Spleen (tissue), 11 donors: ENCODE measurements at regions not wholly inside any gene's neighbourhood (a gene's known extent, or its start where the extent isn't known, plus 50 kb on each side); places are given as distances from the start of the nearest gene placed in this dataset.

Source experiments
- DNase-seq: peaks from one replicate; pipeline ENCODE4 v3.0.0-alpha.2; 2020
- H3K27ac ChIP-seq, 8 donors: fragments of 200-600 bp; sonication (generic) in 7 of 8; 1 replicate in 4 of 8; 2 replicates in 4 of 8; pipeline versions ENCODE4 v1.5.0 to v1.8.0; 2016 to 2021; ENCODE audit warnings: inconsistent platforms in 4 of 8, mild to moderate bottlenecking in 4 of 8, moderate library complexity in 1 of 8
- H3K27me3 ChIP-seq, 7 donors: fragments of 200-600 bp; sonication (generic) in 6 of 7; replicated peaks in 1 of 7; 1 replicate in 4 of 7; 2 replicates in 3 of 7; pipeline versions ENCODE4 v1.5.0 to v1.8.0; 2016 to 2021; ENCODE audit warnings: inconsistent platforms in 3 of 7, mild to moderate bottlenecking in 1 of 7
- H3K36me3 ChIP-seq, 6 donors: fragments of 200-600 bp; sonication (generic) in 5 of 6; 1 replicate in 4 of 6; 2 replicates in 2 of 6; pipeline versions ENCODE4 v1.5.0 to v1.8.0; 2016 to 2021; ENCODE audit warnings: inconsistent platforms in 2 of 6
- H3K4me1 ChIP-seq, 6 donors: fragments of 200-600 bp; sonication (generic) in 5 of 6; 1 replicate in 3 of 6; 2 replicates in 3 of 6; pipeline versions ENCODE4 v1.5.0 to v1.8.0; 2016 to 2021; ENCODE audit warnings: inconsistent platforms in 3 of 6
- H3K4me3 ChIP-seq, 8 donors: fragments of 200-600 bp; sonication (generic) in 7 of 8; 1 replicate in 4 of 8; 2 replicates in 4 of 8; pipeline versions ENCODE4 v1.5.0 to v1.8.0; 2016 to 2021; ENCODE audit warnings: inconsistent platforms in 4 of 8, mild to moderate bottlenecking in 4 of 8, moderate library complexity in 2 of 8
- H3K9me3 ChIP-seq, 8 donors: fragments of 200-600 bp; sonication (generic) in 7 of 8; 1 replicate in 4 of 8; 2 replicates in 4 of 8; pipeline versions ENCODE4 v1.5.0 to v1.8.0; 2016 to 2021; ENCODE audit warnings: inconsistent platforms in 4 of 8
- POLR2A ChIP-seq, 3 donors: fragments of 450-650 bp; IDR thresholded peaks; one replicate each; pipeline ENCODE4 v1.5.1; 2017; ENCODE audit warnings: antibody characterized with exemption in 3 of 3, mild to moderate bottlenecking in 1 of 3
- POLR2AphosphoS5 ChIP-seq, 3 donors: sonication (generic); formaldehyde crosslinking; IDR thresholded peaks; one replicate each; pipeline ENCODE4 v1.5.1; 2017; ENCODE audit warnings: antibody characterized with exemption in 3 of 3
- WGBS, 5 donors: extraction: QIAGEN DNeasy Blood & Tissue Kit in 3 of 5; methylation state at CpG; one replicate each; pipeline versions ENCODE4 v1.1.5 to v1.1.7; 2013 to 2018; 5-methylcytosine and 5-hydroxymethylcytosine counted together
- intact Hi-C: fragments of 100-400 bp; cut with DNase I; formaldehyde crosslinking; loops from one replicate; pipeline ENCODE4 v1.15.0; 2023; ENCODE audit warnings: low total_unique reads
- TF ChIP-seq, protein P1 (sequence below), 11 experiments: fragments of 200-600 bp in 7 of 11; fragments of 450-650 bp in 4 of 11; sonication (generic) in 4 of 11; IDR thresholded peaks in 8 of 11; conservative IDR thresholded peaks in 3 of 11; 1 replicate in 7 of 11; 2 replicates in 4 of 11; pipeline versions ENCODE4 v1.4.0 to v1.8.0; 2016 to 2021; ENCODE audit warnings: antibody characterized with exemption in 11 of 11, inconsistent platforms in 4 of 11, mild to moderate bottlenecking in 1 of 11
- donor health status: healthy with polysubstance abuse.
- donor health status: DM: no; HTN: no; CAD: no; lungs with moderate emphysema.
- donor health status: DM: no; HTN: no; CAD: no.
- donor health status: Bipolar disorder and iron deficiency.
- donor health status: healthy.
- donor health status: DM: no; HTN: no; CAD: no.
- donor health status: DM: yes; HTN: yes; CAD: no.

- no peak for DNase-seq
- Histone ChIP-seq H3K27ac (no peak overlapping the region), H3K27me3 (peaks cover 0 to 13% (median 0%) of the 10 kb centered on the region in 7 donors), H3K36me3 (no peaks in the 10 kb centered on the region), H3K4me3 (no peak overlapping the region), H3K9me3 (peaks cover 0 to 31% (median 24%) of the 10 kb centered on the region in 8 donors), H3K4me1 (no peaks in the 10 kb centered on the region)
- TF ChIP-seq, protein P1, sequence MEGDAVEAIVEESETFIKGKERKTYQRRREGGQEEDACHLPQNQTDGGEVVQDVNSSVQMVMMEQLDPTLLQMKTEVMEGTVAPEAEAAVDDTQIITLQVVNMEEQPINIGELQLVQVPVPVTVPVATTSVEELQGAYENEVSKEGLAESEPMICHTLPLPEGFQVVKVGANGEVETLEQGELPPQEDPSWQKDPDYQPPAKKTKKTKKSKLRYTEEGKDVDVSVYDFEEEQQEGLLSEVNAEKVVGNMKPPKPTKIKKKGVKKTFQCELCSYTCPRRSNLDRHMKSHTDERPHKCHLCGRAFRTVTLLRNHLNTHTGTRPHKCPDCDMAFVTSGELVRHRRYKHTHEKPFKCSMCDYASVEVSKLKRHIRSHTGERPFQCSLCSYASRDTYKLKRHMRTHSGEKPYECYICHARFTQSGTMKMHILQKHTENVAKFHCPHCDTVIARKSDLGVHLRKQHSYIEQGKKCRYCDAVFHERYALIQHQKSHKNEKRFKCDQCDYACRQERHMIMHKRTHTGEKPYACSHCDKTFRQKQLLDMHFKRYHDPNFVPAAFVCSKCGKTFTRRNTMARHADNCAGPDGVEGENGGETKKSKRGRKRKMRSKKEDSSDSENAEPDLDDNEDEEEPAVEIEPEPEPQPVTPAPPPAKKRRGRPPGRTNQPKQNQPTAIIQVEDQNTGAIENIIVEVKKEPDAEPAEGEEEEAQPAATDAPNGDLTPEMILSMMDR (IDR thresholded peaks at IDR 0.05 in 8 of 11, conservative IDR thresholded peaks at IDR 0.05 in 3 of 11), result no peak
- no peak for TF ChIP-seq POLR2A (IDR thresholded peaks at IDR 0.05)
- TF ChIP-seq POLR2AphosphoS5 (IDR thresholded peaks at IDR 0.05), result no peak
- WGBS, 5 donors, result 84 to 90% (median 87%) methylated on average over 5 of the region's 5 CpGs
- intact Hi-C loops, result no loop called here
These were observed 238.3 kb upstream of the NCKAP5 start for GRCh38 chr2:133806564-133806963.

DNA sequence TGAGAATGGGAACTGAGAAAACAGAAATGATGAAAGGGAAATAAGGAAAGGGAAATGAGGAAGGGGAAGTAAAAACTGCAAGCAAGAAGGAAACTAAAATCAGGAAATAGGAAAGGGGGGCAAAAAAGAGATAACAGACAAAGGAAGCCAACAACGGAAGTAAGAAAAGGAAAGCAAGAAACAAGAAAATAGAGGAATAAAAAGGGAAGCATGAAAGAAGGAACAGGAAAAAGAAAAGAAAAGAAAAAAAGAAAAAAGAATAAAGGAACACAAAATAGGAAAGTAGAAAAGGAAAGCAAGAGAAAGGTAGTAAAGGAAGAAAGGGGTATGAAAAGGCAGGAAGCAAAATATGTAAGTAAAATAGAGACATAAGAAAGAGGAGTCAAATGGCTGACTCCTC is 241.2 kb upstream of the NCKAP5 start:
- no peaks in the 10 kb centered on the region for H3K36me3 ChIP-seq
- no peak for DNase-seq
- H3K4me3 ChIP-seq, result no peak overlapping the region
- peaks cover 0 to 4% (median 0%) of the 10 kb centered on the region in 7 donors for H3K27me3 ChIP-seq
- WGBS, 5 donors, result 55 to 91% (median 65%) methylated on average over 1 of the region's 1 CpG
- TF ChIP-seq POLR2A (IDR thresholded peaks at IDR 0.05) (no peak), POLR2AphosphoS5 (IDR thresholded peaks at IDR 0.05) (no peak)
- TF ChIP-seq, protein P1 (IDR thresholded peaks at IDR 0.05 in 8 of 11, conservative IDR thresholded peaks at IDR 0.05 in 3 of 11), result no peak
- no peaks in the 10 kb centered on the region for H3K4me1 ChIP-seq
- intact Hi-C loops, result no loop called here
- peaks cover 0 to 51% (median 32%) of the 10 kb centered on the region in 8 donors for H3K9me3 ChIP-seq
- H3K27ac ChIP-seq, result no peak overlapping the region

GRCh38 chr2:133810559-133810958 is 242.3 kb upstream of the NCKAP5 start:
- no peaks in the 10 kb centered on the region for H3K36me3 ChIP-seq
- no peak for DNase-seq
- no peak overlapping the region for H3K27ac ChIP-seq
- intact Hi-C loops, result no loop called here
- H3K9me3 ChIP-seq, result peaks cover 0 to 51% (median 32%) of the 10 kb centered on the region in 8 donors
- H3K4me3 ChIP-seq, result no peak overlapping the region
- H3K27me3 ChIP-seq, result peaks cover 0 to 4% (median 0%) of the 10 kb centered on the region in 7 donors
- H3K4me1 ChIP-seq, result no peaks in the 10 kb centered on the region
- WGBS, 5 donors, result 68 to 78% (median 72%) methylated on average over 2 of the region's 2 CpGs
- TF ChIP-seq POLR2A (IDR thresholded peaks at IDR 0.05), result no peak
- no peak for TF ChIP-seq POLR2AphosphoS5 (IDR thresholded peaks at IDR 0.05)
- TF ChIP-seq, protein P1 (IDR thresholded peaks at IDR 0.05 in 8 of 11, conservative IDR thresholded peaks at IDR 0.05 in 3 of 11), result no peak

DNA sequence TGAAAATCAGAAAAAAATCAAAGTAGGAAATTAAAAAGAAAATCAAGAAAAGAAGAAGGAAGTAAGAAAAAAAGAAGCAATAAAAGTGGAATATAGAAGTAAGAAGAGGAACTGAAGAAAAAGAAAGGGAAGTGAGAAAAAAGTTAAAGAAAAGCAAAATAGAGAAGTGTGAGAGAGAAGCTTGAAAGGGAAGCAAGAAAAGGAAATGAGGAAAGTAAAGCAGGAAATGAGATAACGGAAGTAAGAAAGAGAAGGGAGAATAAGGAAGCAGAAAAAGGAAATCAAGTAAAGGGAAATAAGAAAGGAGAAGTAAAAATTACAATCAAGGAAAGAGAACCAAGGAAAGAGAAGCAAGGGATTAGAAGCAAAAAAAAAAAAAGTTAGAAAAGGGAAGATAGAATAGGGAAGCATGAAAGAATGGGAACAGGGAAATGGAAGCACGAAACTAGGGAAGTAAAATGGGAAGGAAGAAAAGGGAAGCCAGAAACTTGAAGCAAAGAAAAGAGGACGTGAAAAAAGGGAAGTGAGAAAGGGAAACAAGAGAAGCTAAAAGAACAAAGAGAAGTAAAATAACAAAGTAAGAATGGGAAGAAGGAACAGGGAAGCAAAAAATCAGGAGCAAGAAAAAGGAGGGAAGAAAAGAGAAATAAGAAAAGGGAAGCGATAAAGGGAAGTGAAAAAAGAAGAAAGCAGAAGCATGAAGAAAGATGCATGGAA is 243.3 kb upstream of the NCKAP5 start:
- intact Hi-C loops, result no loop called here
- no peak for TF ChIP-seq POLR2AphosphoS5 (IDR thresholded peaks at IDR 0.05)
- no peak for TF ChIP-seq POLR2A (IDR thresholded peaks at IDR 0.05)
- TF ChIP-seq, protein P1 (IDR thresholded peaks at IDR 0.05 in 8 of 11, conservative IDR thresholded peaks at IDR 0.05 in 3 of 11), result no peak
- Histone ChIP-seq H3K36me3 (no peaks in the 10 kb centered on the region), H3K27me3 (peaks cover 0 to 4% (median 0%) of the 10 kb centered on the region in 7 donors), H3K4me3 (no peak overlapping the region), H3K27ac (peak overlapping the region in 1 of 8 donors; percentile 21), H3K9me3 (peaks cover 0 to 51% (median 32%) of the 10 kb centered on the region in 8 donors), H3K4me1 (no peaks in the 10 kb centered on the region)
- no peak for DNase-seq
- WGBS, 5 donors, result 22 to 46% (median 36%) methylated on average over 4 of the region's 4 CpGs
